GM21447 (cell line): ENCODE measurements at regions not wholly inside any gene's neighbourhood (a gene's known extent, or its start where the extent isn't known, plus 50 kb on each side); places are given as distances from the start of the nearest gene placed in this dataset.

ENCODE experiments used
- ATAC-seq: cut with Tn5 transposase; IDR thresholded peaks from one replicate; pipeline ENCODE4 v1.9.1; 2021; ENCODE audit not compliant: unreplicated experiment

DNA sequence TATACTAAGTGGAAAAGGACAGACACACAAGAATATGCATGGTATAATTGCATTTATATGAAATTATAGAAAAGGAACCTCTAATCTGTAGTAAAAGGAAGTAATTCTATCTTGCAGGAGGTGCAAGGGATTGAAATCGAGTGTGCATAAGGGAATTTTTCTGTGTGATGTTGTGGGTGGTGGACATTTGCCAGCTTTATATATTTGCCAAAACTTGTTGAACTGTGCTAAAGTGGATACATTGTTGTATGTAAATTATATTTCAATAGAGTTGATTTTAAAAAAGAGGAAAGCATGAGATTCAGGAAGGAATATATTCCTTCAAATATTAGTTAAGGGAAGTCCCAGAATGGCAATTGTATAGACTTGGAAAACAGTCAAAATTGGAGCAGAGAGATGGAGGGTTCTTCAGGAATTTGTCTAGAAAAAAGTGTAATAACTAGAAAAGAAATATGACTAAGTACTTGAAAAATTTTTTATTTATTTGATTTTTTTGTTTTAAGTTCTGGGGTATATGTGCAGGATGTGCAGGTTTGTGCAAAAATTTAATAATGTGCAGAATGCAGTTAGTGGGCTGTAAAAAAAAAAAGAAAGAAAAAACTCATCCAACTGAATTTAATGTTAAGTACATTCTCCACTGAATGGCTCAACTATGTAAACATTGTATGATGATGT, 96.1 kb downstream of the ARL4A start:
- ATAC-seq: no peak

DNA sequence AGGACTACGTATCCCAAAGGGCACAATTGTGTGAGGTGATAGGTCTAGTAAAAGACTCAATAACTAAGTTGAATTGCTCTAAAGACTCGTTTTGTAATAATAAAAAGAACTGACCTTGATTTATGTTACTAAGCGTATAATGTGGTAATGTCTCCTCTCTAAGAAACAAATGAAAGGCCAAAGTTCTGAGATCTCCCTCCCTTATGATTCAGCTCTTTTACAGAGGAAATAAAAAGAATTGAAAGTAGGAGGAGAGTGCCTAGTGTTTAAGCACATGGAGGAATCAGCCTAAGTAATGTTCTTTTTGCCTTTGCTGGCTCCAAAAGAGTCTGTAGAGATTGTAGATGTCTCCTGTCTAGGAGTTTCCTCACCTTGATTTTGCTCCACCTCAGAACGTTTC, 98.0 kb downstream of the ARL4A start:
- ATAC-seq: no peak

DNA sequence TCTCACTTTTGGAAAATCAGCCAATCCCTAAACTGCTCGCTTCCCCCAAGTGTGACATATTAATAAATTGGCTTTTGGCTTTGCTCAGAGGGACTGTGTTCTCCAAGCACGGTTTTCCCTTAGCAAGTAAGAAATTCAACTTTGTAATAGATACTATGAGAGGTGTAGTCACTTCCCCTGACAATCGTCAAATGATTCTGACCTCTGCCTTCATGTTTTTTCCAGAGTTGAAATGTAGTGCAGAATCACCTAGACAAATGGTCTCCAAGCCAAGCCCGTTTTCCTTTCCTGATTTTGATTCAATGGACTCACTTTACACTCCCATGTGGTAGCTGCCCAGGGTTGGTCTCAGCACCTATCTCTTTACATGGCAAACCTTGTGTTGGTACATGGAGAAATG, 99.1 kb downstream of the ARL4A start:
- ATAC-seq: no peak

DNA sequence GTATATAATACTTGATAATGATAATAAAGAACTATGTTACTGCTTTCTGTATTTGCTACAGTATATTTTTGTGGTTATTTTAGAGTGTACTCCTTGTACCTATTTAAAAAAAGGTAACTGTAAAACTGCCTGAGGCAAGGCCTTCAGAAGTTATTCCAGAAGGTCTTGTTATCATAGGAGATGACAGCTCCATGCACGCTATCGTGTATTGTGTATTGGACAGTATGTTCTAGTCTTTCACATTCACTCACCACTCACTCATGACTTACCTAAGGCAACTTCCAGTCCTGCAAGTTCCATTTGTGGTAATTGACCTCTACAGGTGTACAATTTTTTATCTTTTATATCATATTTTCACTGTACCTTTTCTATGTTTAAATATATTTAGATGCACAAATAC, 100.7 kb downstream of the ARL4A start:
- no peak for ATAC-seq

DNA sequence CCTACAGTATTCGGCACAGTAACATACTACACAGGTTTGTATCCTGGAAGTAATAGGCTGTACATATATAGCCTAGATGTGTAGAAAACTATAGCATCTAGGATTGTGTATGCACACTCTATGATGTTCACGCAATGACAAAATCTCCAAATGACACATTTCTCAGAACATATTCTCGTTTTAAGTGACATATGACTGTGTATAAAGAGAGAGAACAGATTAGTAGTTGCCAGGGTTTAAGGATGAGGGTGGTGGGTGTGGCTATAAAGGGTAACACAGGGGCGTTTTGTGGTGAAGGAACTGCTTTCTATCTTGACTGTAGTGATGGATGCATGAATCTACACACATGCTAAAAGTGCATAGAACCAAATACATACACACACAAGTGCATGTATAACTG, 101.2 kb downstream of the ARL4A start:
- ATAC-seq: no peak

DNA sequence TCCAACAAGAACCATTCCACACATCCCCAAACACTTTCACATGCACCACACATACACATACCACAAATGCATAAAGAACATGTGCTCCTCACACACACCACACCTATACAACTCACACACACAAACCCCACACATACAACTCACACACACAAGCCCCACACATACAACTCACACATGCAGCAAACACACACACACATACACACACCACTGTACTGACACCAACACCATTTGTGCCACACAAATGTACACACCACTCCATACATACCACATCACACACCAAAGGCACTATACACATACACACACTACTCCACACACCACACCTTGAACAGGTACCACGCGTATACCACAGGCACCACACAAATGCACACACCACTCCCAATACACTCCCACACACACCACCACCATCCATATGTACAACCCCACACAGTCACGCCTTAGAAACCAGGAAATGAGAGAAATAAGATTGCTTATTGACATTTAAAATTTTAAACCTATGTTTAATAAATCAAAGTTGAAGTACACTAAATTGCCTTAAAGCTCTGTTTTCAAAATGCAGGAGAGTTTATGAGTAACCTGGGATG, 107.4 kb downstream of the ARL4A start:
- ATAC-seq: no peak

DNA sequence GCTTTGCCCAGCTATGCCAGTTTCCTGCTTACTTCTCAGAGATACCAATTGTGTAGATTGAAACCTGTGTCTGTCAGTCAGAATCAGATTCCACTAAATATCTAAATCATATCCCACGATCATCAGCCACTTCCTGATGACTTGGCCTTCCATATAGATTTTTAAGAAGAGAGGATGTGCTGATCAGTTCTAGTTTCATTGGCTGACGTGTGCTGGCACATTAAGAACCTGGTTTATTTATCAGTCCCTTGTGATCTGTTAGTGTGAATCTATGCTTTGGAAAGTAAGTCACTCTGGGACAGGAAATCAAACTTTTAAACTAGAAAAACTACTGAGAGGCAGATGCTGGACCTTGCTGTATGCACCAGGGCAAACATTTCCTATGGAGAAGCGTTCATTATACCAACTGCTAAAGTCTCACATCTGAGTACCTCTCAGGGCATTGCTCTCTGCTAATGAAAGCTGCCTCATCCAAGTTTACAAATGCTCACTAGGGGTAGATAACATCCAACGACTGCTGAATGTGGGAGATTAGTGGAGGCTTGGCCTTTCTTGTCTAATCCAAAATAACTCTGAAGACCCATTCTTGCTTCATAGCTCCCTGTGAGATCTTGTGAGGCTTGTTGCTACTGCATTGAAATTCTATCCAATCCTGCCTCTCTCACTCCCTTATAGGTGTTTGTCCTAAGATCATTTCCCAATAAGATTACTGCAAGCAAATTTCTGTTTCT, 109.1 kb downstream of the ARL4A start:
- ATAC-seq: no peak

DNA sequence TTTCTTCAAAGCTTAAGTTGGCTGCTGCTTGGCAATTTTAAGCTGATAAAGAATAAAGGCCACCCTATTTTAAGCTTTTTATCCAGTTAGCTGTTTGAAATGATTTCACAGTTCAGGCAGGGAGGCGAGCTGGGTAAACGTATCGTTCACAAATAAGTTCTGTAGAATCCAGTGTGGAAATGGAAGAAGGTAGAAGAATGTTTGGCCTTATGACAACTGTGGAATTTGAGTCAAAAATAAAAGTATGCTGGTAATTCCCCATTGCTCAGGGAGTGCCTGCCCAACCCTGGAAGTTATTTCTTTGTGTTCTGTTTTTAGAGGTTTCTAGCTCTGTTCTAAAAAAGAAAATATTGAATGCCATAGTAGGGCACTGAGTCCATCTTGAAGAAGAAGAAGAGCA, 113.1 kb downstream of the ARL4A start:
- ATAC-seq: no peak

DNA sequence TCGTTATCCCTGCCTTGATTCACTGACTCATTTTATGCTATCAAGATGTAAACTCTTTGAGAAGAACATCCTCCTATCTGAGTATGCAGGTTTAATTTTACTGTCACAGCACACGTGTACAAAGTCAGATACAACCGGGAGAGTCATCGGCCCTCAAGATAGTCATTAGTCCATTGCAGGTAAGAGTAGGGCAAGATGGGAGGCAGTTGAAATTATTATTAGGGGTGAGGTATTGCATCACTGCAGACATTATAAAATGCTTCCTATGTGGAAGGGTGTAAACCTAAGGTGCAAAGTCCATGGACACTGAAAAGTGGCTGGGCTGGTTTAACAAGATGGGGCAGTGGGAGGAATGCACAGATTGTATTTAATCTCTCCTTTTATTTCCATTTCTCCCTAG, 113.7 kb downstream of the ARL4A start:
- ATAC-seq: no peak

DNA sequence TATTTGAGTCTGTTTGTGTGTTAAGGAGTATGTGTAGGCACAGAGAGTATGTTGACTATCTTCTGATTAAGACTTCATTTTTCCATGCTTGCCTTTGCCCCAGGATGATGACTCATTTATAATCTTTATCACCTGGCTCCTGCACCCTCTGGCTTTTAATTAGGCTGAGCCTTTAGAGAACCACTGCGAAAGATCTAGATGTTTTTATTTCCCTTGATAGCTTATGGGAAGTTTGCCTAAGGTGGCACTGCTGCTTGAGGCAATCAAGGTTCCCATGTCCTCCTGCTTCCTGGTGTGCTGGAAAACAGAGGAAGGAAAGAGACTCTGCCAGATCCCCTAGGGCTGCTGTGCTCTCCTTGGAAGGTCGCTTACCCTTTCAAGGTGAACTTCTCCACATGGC, 114.6 kb downstream of the ARL4A start:
- no peak for ATAC-seq

DNA sequence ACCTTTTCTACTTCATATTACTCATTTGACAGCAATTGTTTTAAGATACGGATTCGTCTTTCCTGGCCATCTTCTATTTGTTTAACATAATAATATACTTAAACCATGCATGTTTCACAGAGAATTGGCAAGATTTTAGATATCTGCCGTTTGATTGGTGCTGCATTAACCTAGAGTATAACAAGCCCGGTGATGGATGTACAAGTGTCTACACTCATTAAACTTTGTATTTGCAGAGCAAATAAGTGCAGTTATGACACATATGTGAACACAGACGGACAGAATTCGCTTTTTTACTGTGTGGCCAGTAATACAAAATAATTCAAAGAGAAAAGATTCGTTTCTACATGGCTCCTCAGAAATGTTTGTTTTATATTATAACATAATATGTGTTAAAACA, 116.1 kb downstream of the ARL4A start:
- ATAC-seq: no peak

DNA sequence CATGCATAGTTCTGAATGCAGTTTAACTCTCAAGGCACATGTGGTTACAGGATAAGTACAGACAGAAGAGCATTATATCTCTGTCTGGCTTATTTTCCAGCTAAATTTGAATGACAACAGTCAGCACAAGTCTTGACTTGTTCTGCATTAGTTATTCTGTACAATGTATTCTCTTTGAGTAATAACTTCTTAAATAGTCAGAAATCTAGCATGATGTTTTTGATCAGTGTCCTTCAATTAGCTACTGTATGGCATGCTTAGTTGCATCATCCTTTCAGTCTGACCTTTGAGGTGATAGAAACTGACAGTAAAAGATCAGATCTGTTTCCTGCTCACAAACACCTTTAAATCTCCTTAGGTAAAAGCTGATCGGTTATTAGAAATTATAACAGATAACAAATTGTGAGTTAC, 118.1 kb downstream of the ARL4A start:
- ATAC-seq: no peak

DNA sequence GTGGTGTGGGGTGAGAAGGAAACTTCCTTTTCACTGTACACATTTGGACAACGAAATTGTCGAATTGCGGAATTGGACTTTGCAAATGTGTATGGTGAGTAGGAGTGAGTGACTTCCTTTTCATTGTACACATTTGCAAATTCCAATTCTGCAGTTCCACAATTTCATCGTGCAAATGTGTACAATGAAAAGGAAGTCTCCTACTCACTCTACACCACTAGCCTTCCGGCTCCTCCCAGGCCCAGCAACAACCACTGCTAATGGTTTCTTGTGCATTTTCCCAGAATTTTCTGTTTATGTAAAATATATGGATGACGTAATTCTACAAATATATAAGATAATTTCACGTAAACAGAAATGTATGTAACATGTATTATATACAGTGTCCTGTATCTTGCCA, 118.5 kb downstream of the ARL4A start:
- ATAC-seq: no peak

DNA sequence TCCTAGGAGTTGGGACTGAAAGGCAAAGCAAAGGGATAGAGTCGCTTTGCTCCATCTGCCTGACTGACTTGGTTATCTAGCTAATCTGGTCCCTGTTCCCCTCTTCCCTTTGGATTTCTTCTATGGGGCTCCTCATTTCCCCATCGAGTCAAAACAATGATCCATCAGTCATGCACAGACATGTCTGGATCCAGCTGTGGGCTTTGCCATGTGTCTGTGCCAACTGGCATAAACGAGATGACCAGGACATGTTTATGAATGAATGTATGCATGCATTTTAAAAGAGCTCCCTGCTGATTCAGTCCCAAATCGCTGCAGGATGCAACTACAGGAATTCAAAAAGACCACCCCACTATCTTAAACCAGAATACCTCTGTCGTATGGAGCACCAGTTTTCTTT, 122.0 kb downstream of the ARL4A start:
- ATAC-seq: no peak

DNA sequence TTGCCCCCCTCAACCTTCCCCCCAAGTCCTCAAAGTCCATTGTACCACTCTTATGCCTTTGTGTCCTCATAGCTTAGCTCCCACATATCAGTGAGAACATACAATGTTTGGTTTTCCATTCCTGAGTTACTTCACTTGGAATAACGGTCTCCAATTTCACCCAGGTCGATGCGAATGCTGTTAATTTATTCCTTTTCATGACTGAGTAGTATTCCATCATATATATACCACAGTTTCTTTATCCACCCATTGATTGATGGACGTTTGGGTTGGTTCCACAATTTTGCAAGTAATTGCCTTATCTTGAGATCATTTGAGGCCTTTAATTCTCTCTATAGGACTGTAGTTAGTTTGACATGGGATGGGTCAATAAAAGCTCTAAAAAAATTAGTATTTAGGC, 124.7 kb downstream of the ARL4A start:
- no peak for ATAC-seq

DNA sequence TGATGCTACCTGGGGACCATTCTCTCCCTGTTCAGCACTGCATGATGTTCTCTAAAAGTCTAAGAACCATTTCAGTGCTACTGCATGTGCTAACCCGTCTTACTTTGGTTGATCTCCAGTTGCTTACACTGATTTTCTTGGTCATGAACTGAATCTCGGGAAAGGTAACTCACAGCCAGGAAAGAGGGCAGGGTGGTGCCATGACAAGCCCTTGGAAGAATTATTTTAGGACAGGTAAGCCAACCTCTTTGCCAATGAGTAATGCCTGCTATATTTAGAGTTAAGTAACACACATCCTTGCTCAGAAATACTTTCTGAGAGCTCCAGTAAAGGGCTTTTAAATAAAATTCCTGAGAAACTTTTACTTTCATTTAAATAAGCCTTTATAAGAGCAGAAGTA, 126.7 kb downstream of the ARL4A start:
- no peak for ATAC-seq

DNA sequence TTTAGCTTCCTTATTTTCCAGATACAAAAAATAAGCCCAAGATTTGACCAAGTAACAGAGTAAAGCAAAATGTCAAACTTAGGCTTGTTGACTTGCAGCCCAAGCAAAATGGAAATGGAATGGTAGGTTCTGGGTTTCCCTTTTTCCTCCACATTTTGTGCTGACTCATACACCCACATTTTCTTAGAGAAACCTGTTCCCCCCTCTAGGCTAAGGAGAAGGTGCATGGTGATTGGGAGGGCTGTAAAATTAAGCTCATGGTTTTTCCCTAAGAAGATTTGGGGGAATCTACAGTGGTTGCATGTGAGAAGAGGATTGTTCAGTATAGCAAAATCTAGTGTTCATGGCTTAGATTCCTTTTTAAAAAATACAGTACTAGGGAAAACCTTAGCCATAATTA, 127.4 kb downstream of the ARL4A start:
- no peak for ATAC-seq

DNA sequence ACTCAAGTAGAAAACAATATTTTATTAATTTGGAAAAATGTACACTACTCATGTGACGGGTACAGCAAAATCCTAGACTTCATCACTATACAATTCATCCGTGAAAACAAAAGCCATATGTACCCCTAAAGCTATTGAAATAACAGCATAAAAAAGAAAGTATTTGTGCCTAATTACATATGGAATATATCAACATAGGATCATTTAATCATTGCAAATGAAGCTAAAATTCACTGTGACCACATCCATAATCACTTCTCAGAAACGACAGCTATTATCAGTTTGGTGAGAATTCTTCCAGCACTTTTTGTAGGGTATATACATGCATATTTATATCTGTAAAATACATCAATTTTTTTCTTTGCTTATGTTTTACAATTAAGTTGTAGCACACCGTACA, 128.0 kb downstream of the ARL4A start:
- ATAC-seq: no peak

DNA sequence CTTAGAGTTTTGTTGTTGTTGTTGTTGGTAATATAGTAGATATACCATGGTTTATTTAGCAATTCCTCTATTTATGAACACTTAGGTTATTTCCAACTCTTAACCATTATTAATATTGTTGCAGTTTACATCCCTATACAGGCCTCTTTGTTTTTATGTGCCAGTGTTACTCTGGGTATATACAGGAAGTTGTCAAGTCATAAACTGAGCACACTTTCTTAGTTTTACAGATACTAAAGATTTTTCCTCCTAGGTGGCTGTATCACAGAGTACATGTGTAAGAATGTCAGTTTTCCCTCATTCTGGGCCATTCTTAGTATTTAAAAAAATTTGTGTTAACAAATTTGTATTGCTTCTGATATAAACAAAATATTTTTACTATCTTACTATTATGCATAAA, 128.4 kb downstream of the ARL4A start:
- ATAC-seq: no peak

DNA sequence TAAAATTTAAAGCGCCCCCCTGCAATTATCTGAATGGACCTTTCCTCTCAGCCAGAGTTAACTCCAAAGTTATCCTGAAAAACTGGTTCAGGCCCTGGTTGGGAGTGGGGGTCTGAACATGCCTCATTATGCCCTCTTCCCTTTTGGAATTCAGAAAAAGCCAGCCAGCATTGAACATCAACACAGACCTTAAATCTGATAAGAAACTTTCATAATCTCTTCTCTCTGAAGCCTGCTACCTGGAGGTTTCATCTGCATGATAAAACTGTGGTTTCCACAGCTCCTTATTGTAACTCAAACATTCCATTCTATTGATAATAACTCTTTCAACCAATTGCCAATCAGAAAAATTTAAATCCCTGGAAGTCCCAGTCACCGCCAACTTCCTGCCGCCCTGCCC, 133.3 kb downstream of the ARL4A start:
- no peak for ATAC-seq

DNA sequence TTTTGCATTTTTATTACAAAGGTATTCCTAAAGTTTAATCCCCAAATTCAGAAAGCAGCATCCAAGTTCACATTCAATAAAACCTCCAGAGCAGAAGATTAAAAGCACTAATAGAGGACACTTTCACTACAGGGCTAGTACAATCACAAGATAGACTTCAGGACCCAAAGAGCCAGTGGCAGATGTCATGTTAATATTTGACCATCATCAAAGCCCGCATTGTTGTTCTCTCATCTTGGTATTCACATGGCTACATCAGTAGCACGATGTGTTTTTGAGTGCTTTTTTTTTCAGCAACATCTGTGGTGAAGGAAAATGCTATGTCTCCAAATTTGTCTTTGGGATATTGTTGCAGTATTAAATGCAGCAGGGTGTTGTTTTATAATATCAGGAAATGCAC, 134.3 kb downstream of the ARL4A start:
- ATAC-seq: no peak

DNA sequence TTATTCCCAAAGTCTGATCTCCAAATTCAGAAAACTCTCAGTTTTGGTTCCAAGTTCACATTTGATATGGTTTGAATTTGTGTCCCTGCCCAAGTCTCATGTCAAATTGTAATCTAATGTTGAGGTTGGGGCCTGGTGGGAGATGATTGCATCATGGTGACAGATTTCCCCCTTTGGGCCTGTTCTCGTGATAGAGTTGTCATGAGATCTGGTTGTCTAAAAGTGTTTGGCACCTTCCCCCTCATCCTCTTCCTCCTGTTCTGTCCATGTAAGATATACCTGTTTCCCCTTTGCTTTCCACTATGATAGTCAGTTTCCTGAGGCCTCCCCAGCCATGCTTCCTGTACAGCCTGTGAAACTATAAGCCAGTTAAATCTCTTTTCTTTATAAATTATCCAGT, 138.6 kb downstream of the ARL4A start:
- ATAC-seq: no peak
